ENCODE measurements at regions not wholly inside any gene's neighbourhood (a gene's known extent, or its start where the extent isn't known, plus 50 kb on each side); places are given as distances from the start of the nearest gene placed in this dataset.

DNA sequence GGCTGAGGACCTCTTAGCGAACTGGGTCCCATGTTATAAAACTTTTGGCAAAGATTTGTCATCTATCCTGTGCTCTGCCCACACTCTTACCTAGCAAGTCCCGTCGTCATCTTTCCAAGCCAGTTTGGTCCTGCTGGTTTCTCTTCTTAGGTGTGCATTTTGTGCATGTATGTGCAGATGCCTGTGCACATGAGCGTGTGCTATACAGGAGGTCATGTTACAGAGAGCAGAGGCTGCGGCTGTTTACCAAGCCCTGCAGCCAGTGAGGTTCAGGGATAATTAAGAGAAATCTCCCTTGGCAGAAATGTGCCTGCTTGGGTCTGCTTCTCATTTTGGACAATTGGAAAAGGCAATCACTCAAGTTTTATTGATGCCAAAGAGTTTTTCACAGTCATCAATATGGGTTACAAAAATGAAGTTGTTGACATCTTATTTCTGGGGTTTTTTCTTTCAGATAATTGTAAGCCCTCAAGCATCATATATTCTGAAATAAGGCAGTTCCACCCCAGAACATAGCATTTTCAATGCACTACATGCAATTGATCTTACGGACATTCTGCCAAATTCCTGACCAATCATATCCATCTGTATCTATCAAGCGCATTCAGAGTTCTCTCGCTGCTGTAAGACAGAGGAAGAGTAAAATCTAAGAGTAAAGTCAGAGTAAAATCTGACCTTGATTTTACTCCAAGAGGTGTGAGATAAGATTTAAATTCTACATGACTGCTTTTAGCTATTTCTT, 361.4 kb upstream of the ZNF32 start:
- TF ChIP-seq POLR2AphosphoS5 (IDR thresholded peaks at IDR 0.05; ENCODE audit: low read depth, low read length) (no peak), POLR2A (IDR thresholded peaks at IDR 0.05; ENCODE audit: low read depth, low read length) (no peak)

All from GM12892 (cell line).